ENCODE measurements at regions not wholly inside any gene's neighbourhood (a gene's known extent, or its start where the extent isn't known, plus 50 kb on each side); places are given as distances from the start of the nearest gene placed in this dataset.

GRCh38 chrX:115952417-115953092 lies 218.0 kb upstream of the AGTR2 start (continued):
- TF ChIP-seq BACH2 (CRISPR knock-in tag; IDR thresholded peaks at IDR 0.05; ENCODE audit: borderline replicate concordance), result no peak
- TF ChIP-seq TCF4 (CRISPR knock-in tag; IDR thresholded peaks at IDR 0.05; ENCODE audit: borderline replicate concordance), result no peak
- TF ChIP-seq ESRRG (CRISPR knock-in tag; IDR thresholded peaks at IDR 0.05), result no peak

DNA sequence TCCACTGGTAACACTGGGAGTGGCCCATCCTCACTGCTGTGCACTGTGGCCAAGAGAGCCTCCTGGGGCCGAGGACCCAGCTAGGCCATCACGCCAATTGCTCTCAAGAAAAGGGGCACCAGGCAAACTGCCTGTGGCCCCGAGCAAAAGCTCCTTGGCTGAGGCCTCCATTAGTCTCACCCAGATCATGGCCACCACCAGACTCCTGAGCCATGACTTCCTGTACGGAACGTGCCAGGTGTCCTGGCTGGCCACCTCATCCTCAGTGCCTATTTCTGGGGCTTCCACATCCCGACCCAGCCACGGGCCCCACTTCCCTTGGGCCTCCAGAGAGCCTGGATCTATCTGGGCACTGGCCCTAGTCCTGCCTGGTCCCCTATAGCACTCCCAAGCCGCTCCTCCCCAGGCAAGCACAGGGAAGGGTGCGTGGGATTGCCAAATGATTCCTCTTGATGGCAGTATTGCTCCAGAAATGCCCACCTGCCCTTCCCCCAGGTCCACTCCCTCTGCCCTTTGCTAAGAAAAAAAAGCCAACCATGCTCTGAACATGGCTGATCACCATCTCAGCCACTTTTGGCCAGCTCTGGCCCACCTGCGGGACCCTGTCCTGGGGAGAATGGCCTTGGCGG lies 212.6 kb upstream of the AGTR2 start:
- peak; percentile 85 for ATAC-seq
- TF ChIP-seq ZNF565 (CRISPR knock-in tag; conservative IDR thresholded peaks at IDR 0.05; ENCODE audit: low read depth) (no peak), ESRRG (CRISPR knock-in tag; IDR thresholded peaks at IDR 0.05) (no peak), POU6F1 (CRISPR knock-in tag; IDR thresholded peaks at IDR 0.05; ENCODE audit: borderline replicate concordance, low read depth) (no peak), PPARA (CRISPR knock-in tag; IDR thresholded peaks at IDR 0.05; ENCODE audit: borderline replicate concordance) (no peak), ZNF70 (CRISPR knock-in tag; IDR thresholded peaks at IDR 0.05) (0 out of 2 replicates have a peak, but pooled peaks have one; percentile 23), RARB (CRISPR knock-in tag; IDR thresholded peaks at IDR 0.05) (no peak)

- TF ChIP-seq ZNF8 (CRISPR knock-in tag; IDR thresholded peaks at IDR 0.05) (no peak), ZFP30 (CRISPR knock-in tag; IDR thresholded peaks at IDR 0.05) (no peak), POU6F1 (CRISPR knock-in tag; IDR thresholded peaks at IDR 0.05; ENCODE audit: borderline replicate concordance, low read depth) (no peak), ZFP3 (CRISPR knock-in tag; IDR thresholded peaks at IDR 0.05) (no peak), GLIS3 (CRISPR knock-in tag; IDR thresholded peaks at IDR 0.05) (no peak), ZNF565 (CRISPR knock-in tag; conservative IDR thresholded peaks at IDR 0.05; ENCODE audit: low read depth) (no peak), ESRRG (CRISPR knock-in tag; IDR thresholded peaks at IDR 0.05) (no peak), SNAI2 (CRISPR knock-in tag; IDR thresholded peaks at IDR 0.05) (no peak), CSDC2 (CRISPR knock-in tag; IDR thresholded peaks at IDR 0.05) (no peak), ARNTL (CRISPR knock-in tag; IDR thresholded peaks at IDR 0.05; ENCODE audit: borderline replicate concordance, low read depth) (no peak), TCF4 (CRISPR knock-in tag; IDR thresholded peaks at IDR 0.05; ENCODE audit: borderline replicate concordance) (no peak), TOX (CRISPR knock-in tag; IDR thresholded peaks at IDR 0.05; ENCODE audit: borderline replicate concordance) (no peak), ISL1 (CRISPR knock-in tag; IDR thresholded peaks at IDR 0.05) (no peak), OSR1 (CRISPR knock-in tag; IDR thresholded peaks at IDR 0.05) (no peak), BACH2 (CRISPR knock-in tag; IDR thresholded peaks at IDR 0.05; ENCODE audit: borderline replicate concordance) (no peak), ZC3H10 (CRISPR knock-in tag; IDR thresholded peaks at IDR 0.05) (no peak), ZNF70 (CRISPR knock-in tag; IDR thresholded peaks at IDR 0.05) (no peak)
- TF ChIP-seq, protein P1, sequence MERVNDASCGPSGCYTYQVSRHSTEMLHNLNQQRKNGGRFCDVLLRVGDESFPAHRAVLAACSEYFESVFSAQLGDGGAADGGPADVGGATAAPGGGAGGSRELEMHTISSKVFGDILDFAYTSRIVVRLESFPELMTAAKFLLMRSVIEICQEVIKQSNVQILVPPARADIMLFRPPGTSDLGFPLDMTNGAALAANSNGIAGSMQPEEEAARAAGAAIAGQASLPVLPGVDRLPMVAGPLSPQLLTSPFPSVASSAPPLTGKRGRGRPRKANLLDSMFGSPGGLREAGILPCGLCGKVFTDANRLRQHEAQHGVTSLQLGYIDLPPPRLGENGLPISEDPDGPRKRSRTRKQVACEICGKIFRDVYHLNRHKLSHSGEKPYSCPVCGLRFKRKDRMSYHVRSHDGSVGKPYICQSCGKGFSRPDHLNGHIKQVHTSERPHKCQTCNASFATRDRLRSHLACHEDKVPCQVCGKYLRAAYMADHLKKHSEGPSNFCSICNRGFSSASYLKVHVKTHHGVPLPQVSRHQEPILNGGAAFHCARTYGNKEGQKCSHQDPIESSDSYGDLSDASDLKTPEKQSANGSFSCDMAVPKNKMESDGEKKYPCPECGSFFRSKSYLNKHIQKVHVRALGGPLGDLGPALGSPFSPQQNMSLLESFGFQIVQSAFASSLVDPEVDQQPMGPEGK (CRISPR knock-in tag; IDR thresholded peaks at IDR 0.05; ENCODE audit: borderline replicate concordance), result no peak
- TF ChIP-seq, protein P2, sequence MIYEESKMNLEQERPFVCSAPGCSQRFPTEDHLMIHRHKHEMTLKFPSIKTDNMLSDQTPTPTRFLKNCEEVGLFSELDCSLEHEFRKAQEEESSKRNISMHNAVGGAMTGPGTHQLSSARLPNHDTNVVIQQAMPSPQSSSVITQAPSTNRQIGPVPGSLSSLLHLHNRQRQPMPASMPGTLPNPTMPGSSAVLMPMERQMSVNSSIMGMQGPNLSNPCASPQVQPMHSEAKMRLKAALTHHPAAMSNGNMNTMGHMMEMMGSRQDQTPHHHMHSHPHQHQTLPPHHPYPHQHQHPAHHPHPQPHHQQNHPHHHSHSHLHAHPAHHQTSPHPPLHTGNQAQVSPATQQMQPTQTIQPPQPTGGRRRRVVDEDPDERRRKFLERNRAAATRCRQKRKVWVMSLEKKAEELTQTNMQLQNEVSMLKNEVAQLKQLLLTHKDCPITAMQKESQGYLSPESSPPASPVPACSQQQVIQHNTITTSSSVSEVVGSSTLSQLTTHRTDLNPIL (CRISPR knock-in tag; IDR thresholded peaks at IDR 0.05; ENCODE audit: low read depth), result no peak
- TF ChIP-seq, protein P3, sequence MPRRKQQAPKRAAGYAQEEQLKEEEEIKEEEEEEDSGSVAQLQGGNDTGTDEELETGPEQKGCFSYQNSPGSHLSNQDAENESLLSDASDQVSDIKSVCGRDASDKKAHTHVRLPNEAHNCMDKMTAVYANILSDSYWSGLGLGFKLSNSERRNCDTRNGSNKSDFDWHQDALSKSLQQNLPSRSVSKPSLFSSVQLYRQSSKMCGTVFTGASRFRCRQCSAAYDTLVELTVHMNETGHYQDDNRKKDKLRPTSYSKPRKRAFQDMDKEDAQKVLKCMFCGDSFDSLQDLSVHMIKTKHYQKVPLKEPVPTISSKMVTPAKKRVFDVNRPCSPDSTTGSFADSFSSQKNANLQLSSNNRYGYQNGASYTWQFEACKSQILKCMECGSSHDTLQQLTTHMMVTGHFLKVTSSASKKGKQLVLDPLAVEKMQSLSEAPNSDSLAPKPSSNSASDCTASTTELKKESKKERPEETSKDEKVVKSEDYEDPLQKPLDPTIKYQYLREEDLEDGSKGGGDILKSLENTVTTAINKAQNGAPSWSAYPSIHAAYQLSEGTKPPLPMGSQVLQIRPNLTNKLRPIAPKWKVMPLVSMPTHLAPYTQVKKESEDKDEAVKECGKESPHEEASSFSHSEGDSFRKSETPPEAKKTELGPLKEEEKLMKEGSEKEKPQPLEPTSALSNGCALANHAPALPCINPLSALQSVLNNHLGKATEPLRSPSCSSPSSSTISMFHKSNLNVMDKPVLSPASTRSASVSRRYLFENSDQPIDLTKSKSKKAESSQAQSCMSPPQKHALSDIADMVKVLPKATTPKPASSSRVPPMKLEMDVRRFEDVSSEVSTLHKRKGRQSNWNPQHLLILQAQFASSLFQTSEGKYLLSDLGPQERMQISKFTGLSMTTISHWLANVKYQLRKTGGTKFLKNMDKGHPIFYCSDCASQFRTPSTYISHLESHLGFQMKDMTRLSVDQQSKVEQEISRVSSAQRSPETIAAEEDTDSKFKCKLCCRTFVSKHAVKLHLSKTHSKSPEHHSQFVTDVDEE (CRISPR knock-in tag; IDR thresholded peaks at IDR 0.05), result no peak
- ATAC-seq, result peak; percentile 77
Observed at GRCh38 chrX:115958687-115959359, 211.7 kb upstream of the AGTR2 start.
